HG03139 (cell line): ENCODE measurements at regions not wholly inside any gene's neighbourhood (a gene's known extent, or its start where the extent isn't known, plus 50 kb on each side); places are given as distances from the start of the nearest gene placed in this dataset.

ENCODE experiments used
- ATAC-seq: cut with Tn5 transposase; IDR thresholded peaks from one replicate; pipeline ENCODE4 v1.9.1; 2021; ENCODE audit not compliant: unreplicated experiment

DNA sequence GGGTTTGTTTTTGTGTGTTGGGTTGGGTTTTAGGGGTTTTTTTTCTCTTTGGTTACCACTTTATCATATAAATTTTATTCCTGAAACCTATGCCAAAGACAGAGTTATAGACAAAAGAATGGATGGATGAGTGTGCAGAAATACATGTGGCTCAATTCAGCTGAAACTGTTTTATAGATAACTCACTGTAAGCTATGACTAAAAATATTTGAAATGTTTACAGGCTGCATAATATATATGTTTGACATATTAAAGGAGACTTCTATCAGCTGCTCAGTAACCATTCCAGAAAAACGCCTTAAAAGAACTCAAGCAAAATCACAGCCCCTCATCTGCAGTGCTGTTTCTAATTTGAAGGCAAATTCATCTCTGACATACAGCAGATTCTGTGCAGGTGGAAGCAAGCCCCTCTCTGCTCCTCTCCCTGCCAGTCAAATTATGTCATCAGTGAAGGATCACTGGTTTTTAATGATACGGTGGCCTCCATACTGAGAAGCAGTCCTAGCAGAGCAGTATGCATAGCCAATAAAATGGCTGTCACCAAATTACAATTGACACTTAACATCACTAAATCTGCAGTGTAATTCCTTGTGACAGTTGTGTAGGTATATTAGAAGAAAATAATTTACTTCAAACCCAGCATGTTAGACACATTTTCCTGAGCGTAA lies 301.6 kb downstream of the NR2F1-AS1 start:
- ATAC-seq = no peak

GRCh38 chr5:93278896-93279295 lies 302.1 kb downstream of the NR2F1-AS1 start:
- ATAC-seq = no peak

GRCh38 chr5:93277051-93277450 lies 304.0 kb downstream of the NR2F1-AS1 start:
- no peak for ATAC-seq

DNA sequence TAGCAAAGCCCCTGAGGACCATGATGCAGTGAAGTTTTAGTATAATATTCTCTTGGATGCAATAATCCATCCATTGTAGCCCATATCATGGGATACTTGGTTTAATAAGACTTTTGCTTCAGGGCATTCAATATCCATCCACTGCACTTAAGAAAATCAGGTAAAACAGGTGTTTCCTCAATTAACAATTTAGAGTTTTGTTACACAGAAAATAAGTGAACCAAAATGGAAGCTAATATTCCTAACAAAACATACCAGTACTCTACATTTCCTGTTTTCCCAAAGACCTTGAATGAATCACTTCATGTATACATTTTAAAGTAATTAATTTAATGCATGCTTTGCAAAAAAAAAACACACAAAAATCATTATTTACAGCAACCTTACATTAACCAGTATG lies 305.6 kb downstream of the NR2F1-AS1 start:
- no peak for ATAC-seq

- no peak for ATAC-seq
Observed at GRCh38 chr5:93274291-93274690, 306.7 kb downstream of the NR2F1-AS1 start.

- ATAC-seq = no peak
Observed at GRCh38 chr5:93273176-93273575, 307.8 kb downstream of the NR2F1-AS1 start.

DNA sequence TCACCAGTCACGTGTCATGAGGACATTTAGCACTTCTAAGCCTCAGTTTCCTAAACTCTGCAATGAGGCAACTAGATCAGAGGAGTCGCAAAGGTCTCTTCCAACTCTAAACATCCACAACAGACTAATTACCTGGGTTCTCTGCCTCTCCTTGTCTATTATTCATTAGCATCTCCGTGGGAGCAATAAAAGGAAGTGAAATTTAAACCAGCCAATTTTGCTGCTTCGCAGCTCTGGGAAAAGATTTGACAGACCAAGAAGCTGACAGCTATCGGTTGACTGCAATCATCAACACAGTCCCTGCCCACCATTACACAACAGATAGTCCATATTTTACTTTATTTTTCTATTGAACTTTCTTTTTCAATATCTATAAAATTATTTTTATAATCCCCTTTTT lies 308.9 kb downstream of the NR2F1-AS1 start:
- ATAC-seq = no peak

DNA sequence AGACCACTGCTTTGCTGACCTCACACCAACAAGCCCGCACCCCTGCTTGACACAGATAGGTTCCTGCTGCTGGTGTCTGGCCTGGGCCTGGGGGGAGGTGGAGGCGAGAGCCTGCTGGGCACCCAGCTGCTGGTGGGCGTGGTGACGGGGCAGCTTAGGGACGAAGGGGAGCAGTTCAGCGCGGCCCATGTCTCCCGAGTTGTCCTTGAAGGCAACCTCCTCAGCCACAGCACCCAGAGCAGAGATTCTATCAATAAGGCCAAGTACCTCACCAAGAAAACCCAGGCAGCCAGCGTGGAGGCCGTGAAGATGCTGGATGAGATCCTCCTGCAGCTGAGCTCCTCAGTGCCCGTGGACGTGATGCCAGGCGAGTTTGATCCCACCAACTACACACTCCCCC lies 313.3 kb downstream of the NR2F1-AS1 start:
- ATAC-seq = no peak

- ATAC-seq = no peak
Observed at GRCh38 chr5:93267276-93267675, 313.7 kb downstream of the NR2F1-AS1 start.

DNA sequence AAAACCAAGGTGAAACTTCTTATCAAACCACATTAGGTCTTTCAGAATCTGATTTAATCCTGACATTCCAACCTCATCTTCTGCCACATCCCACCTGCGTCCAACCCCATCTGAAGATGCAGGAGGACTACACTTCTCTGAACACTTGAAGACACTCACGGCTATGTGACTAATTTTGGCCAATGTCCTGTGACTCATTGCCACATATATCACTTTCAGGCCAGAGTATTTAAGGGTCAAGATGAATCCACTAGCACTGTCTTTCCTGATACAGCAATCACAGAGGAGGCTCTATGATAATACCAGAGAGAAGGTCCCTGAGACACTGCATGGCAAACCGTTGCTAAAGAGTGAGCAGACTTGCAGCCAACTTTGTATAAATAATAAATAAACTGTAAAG lies 323.4 kb downstream of the NR2F1-AS1 start:
- no peak for ATAC-seq

DNA sequence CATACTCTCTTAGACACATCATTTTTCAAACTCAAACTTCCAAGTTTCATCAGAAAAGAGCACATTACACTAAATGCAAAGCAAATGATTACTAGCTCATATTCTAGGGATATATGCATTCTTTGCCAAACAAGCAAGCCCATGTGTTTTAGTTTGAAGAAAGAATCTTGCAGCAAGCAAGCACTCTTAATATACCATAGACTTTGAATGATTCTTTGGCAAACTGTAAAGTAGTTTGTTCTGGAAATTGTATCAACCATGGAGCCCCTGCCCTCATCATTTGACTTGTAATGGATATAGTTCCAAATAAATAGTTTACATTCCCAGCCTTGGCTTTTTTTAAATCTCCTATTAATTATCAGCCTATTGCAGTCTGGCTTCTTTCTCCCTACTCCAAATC lies 325.2 kb downstream of the NR2F1-AS1 start:
- ATAC-seq = no peak

DNA sequence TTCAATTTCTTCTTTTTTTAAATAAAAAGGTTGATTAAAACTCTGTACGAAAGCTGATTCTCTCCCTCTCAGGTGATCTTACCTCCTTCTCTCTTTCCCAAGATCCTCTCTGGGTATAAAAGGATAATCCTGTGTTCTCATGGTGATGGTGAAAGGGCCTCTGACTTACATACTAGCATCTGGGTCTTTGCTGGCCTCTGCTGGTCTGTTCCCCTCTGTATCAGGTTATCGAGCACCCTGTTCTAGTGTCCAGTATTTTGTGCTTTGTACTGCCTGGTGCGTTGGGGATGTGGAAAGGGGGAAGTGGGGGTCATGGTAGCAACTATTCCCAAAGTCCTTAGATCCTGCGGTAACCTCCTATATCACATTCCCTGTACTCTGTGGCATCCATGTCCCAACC lies 328.9 kb downstream of the NR2F1-AS1 start:
- ATAC-seq = no peak

DNA sequence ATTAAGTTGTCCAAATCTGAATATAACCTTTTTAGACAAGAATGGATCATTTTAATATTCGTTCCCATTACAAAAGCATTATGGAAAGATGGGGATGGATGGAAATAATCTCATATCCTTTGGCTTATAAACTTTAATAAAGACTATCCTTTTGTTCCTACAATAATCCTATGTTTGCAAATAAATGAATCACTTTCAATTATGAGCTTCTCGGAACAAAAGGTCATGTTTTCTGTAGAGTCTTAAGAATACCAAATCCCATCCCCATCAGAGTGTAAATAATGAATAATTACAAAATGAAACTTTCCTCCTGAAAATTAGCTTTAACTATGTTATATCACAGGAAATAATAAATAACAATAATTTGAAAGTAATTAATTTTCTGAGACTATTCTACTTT lies 329.7 kb downstream of the NR2F1-AS1 start:
- ATAC-seq = no peak

GRCh38 chr5:93250424-93250823 lies 330.6 kb downstream of the NR2F1-AS1 start:
- no peak for ATAC-seq

GRCh38 chr5:93249651-93250289 lies 331.2 kb downstream of the NR2F1-AS1 start:
- no peak for ATAC-seq

DNA sequence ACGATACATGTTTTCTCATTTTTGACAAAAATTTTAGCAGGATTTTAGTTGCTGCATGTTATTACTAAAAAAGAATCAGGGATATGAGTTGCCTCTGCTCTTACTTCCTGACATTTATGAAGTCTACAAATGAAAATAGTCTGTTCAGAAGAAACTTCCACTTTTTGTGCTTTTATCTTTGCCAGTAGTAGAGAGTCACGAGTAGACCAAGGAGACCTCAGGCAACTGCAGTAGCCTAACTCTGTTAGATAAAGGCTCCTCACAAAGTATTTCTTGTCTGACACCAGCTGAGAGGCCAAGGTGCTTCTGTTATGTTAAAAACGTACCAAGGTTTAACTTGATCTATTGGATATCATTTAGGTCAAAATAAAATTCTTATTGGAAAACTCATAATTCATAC lies 333.9 kb downstream of the NR2F1-AS1 start:
- no peak for ATAC-seq

- ATAC-seq = no peak
Observed at GRCh38 chr5:93246090-93246855, 334.7 kb downstream of the NR2F1-AS1 start.

GRCh38 chr5:93245226-93245625 lies 335.8 kb downstream of the NR2F1-AS1 start:
- ATAC-seq = no peak

GRCh38 chr5:93243481-93243880 lies 337.5 kb downstream of the NR2F1-AS1 start:
- no peak for ATAC-seq

DNA sequence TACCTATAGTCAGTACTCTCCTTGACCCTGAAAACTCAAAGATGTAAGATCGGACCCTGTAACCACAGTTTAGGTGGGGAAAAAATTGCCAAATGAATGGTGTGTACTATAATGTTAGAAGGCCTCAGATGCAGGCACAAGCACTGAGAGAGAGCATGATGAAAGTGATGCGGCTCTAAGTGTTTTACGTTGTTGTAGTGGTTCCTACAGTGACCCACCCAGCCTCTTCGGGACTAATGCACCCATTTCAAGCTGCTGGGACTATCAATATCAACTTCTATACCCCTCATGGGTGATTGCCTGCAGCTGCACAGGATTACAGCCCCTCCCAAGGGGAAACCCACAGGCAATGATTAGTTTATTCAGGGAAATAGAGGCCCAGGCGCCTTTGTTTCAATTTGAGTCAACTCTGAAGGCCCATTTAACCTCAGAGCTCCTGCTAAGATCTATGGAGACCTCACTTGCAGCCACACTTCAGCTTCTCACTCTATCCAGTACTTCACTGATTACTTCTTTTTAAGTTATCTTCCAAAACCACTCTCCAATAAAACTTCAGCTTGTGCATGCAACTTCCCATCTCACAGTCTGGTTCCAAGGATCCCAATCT lies 340.7 kb downstream of the NR2F1-AS1 start:
- no peak for ATAC-seq

DNA sequence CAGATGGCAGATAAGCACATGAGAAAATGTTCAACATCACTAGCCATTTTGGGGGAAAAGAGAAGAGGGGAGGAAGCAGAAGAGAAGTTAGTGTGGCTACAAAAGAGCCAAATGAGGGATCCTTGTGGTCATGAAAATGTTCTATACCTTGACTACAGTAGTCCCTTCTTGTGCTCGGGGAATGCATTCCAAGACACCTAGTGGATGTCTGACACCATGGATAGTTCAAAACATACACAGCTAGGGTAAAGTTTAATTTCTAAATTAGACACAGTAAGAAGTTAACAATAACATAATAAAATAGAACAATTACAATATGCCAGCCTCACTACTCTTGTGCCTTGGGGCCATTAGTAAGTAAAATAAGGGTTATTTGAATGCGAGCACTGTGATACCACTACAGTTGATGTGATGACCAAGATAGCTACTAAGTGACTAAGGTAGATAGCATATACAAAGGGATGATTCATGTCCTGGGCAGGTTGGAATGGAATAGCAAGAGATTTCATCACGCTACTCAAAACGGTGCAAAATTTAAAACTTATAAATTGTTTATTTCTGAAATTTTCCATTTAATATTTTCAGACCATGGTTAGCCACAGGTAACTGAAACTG lies 344.1 kb downstream of the NR2F1-AS1 start:
- no peak for ATAC-seq
